Hippocampal formation (tissue), 2 donors: ENCODE measurements at regions not wholly inside any gene's neighbourhood (a gene's known extent, or its start where the extent isn't known, plus 50 kb on each side); places are given as distances from the start of the nearest gene placed in this dataset.
"Not testable (repeated sequence)": the region's sequence is repeated elsewhere in the genome, so short reads cannot be mapped to it uniquely, and the experiment has no call there.

ENCODE experiments used
- DNase-seq, 2 donors: peaks; one replicate each; lab custom pipeline; 2025; lab: John Stamatoyannopoulos, UW

- DNase-seq, result no peak
These were observed 243.7 kb downstream of the TFAP2C start for GRCh38 chr20:56872620-56873458.

GRCh38 chr20:56873836-56874235, 244.7 kb downstream of the TFAP2C start:
- DNase-seq, result no peak

DNA sequence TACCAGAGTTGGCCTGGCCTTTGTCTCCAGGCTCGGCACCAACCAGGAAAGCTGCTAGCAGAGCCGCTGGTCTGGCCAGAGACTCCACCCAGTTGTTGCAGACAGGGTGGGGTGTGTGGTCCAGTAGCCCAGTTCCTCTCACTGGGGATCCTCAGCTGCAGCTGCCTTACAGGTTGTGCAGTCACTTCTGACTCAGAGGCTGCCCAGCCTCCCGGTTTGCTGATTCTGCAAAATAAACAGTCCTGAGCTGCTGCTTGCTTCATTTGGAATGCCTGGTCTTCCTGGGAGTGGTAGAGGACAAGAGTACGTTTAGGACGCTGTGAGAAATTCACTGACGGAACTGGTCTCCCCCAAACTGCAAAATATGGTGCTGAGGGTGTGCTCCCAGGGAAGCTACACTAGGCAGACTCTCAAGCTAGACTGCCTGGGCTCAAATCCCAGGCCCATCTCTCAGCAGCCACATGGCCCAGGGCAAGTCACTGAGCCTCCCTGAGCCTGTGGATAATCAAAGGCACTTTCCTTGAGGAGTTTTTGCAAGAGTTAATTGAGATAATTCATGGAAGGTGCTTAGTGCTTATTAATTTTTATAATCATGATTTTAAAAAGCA, 246.1 kb downstream of the TFAP2C start:
- DNase-seq, result no peak

GRCh38 chr20:56875803-56876202, 246.7 kb downstream of the TFAP2C start:
- no peak for DNase-seq

GRCh38 chr20:56885521-56885920, 256.4 kb downstream of the TFAP2C start:
- no peak for DNase-seq

DNA sequence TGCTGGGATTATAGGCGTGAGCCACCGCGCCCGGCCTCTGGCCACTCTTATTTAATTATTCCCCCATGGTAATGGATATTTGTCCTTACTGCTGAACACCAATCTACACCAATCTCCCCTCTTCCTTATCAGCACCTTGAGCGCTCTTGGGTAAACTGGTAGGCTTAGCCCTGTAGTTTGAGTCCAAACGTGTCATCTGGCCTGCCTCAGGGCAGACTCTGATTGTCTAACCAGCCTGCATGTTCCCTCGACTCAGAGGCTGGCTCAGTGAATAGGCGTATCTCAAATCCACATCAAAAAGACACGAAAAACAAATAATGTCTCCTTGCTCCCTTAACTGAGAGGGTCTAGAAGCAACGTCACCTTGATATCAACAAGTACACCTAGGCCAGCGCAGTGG, 260.9 kb downstream of the TFAP2C start:
- DNase-seq, result no peak

GRCh38 chr20:56893226-56893917, 264.3 kb downstream of the TFAP2C start:
- no peak for DNase-seq

- DNase-seq, result no peak
These were observed 267.3 kb downstream of the TFAP2C start for GRCh38 chr20:56896447-56896846.

DNA sequence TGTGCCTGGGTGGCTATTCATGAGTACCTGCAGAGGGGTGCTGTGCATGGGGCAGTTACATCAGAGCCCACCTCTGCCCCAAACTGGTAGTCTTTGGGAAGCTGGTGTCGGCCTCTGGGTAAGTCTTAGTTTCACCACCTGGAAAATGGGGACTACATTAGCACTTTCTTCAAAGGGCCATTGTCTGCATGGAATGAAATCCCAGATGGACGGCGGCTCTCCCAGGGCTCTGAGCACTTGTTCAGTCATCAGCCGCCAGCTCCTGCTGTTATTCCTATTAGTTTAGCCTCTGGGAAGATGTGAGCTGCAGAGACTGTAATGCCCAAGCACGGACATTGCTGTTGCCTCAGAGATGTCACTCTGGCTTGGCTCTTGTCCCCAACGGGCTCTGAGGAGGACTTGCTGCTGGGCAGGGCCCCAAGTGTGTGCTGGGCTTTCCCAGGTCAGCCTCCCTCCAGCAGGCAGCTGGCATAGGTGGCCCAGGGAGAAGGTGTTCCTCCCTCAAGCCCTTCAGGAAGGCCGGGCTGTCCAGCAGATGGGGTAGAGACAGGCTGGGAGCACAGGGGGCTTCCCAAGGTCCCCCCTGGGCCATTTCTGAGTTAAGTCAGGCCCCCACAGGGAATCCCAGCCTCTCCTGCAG, 268.3 kb downstream of the TFAP2C start:
- DNase-seq, result no peak

- no peak for DNase-seq
These were observed 268.8 kb downstream of the TFAP2C start for GRCh38 chr20:56897958-56898349.

- no peak for DNase-seq
These were observed 270.4 kb downstream of the TFAP2C start for GRCh38 chr20:56899506-56899905.

GRCh38 chr20:56900252-56900651, 271.1 kb downstream of the TFAP2C start:
- DNase-seq, result no peak

DNA sequence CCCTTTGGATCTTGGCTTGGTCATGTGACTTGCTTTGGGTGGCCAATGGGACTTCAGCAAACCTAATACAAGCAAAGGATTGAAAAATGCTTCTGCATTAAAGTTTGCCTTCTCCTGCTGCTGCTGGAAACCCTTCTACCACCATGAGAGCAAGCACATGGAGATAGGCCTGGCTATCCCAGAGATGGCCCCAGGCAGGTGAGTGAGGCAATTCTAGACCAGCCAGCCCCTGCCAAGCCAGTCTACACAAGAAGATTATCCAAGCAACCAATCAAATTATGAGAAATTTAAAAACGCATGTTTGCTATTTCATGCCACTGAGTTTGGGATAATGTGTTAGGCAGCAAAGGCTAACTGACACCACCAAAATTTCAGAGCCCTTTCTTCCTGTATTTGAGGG, 274.3 kb downstream of the TFAP2C start:
- no peak for DNase-seq

- DNase-seq, result no peak
These were observed 274.8 kb downstream of the TFAP2C start for GRCh38 chr20:56903858-56904257.

GRCh38 chr20:56909918-56910714, 281.0 kb downstream of the TFAP2C start:
- no peak for DNase-seq

- no peak for DNase-seq
These were observed 282.8 kb downstream of the TFAP2C start for GRCh38 chr20:56911946-56912345.

- DNase-seq, result no peak
These were observed 285.4 kb downstream of the TFAP2C start for GRCh38 chr20:56914532-56914931.

DNA sequence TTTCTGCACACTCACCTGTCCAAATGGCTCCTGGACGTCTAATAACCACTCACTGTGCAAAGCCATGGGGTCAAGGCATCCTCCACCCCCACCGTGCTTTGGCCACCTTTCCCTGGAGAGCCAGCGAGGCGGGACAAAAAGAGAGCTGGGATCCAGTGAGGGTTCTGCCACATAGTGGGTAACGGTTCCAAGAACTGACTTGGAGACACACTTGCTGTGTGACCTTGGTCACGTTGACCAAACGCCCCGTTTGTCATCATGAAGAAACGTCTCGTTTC, 287.2 kb downstream of the TFAP2C start:
- DNase-seq, result no peak

DNA sequence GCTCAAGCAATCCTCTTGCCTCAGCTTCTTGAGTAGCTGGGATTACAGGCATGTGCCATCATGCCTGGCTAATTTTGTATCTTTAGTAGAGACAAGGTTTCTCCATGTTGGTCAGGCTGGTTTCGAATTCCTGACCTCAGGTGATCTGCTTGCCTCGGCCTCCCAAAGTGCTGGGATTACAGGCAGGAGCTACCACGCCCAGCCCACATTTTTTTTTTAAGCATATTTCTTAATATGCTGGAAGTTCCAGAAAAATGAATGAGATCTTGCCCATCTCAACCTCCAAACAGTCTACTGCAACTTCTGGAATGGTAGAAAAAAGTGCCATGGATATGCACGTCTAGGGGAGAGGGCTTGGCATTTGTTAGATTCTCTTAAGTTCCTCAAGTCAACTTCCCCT, 290.9 kb downstream of the TFAP2C start:
- DNase-seq, result not testable (repeated sequence)

DNA sequence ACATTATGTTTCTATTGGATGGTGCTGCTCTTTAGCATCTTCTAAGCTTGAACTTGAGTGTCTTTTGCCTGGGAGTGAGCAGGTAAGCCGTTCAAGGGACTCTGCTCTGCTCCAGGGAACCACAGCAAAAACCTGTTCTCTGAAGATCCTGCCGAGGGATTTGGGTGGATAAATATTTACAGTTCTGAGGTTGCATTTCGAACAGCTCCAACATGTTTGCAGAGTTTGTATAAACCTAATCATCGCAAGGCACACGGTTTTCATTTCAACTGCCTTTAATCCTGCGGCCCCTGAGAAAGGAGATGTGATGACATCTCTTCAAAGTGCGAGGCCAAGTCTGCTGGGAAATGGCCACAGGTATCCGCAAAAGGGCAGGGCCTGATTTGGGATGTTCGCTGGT, 293.4 kb downstream of the TFAP2C start:
- DNase-seq, result no peak

GRCh38 chr20:56924292-56925081, 295.4 kb downstream of the TFAP2C start:
- DNase-seq, result no peak
